SW480 (cell line): ENCODE measurements at regions not wholly inside any gene's neighbourhood (a gene's known extent, or its start where the extent isn't known, plus 50 kb on each side); places are given as distances from the start of the nearest gene placed in this dataset.

Experiments used
- DNase-seq: peaks from one replicate; pipeline ENCODE4 v3.0.0-alpha.2; 2016; ENCODE audit warnings: low spot score

GRCh38 chr2:6290217-6291015 lies 575.3 kb downstream of the CMPK2 start:
- DNase-seq: no peak

- DNase-seq: no peak
Measured at GRCh38 chr2:6294791-6295190, 570.9 kb downstream of the CMPK2 start.

DNA sequence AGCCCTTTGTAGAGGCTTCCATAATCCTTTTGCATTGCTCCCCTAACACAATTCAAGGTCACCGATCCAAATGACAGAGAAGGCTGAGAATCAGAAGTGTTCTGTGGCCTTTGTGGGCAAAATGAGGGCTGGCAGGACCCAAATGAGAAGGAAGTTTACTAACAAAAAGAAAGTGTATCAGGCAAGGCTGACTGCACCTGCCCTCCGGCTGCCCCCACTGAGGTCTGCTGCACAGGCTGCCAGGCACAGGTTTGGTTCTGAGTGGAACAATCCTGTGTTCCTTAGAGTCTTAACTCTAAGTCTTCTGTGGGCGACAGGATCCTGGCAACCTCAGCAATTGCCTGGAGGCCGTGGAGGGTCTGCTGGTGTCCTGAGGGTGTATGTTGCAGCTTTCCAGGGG lies 568.5 kb downstream of the CMPK2 start:
- DNase-seq: no peak

GRCh38 chr2:6301426-6301825 lies 564.3 kb downstream of the CMPK2 start:
- no peak for DNase-seq

- DNase-seq: no peak
Measured at GRCh38 chr2:6308986-6309385, 556.7 kb downstream of the CMPK2 start.

DNA sequence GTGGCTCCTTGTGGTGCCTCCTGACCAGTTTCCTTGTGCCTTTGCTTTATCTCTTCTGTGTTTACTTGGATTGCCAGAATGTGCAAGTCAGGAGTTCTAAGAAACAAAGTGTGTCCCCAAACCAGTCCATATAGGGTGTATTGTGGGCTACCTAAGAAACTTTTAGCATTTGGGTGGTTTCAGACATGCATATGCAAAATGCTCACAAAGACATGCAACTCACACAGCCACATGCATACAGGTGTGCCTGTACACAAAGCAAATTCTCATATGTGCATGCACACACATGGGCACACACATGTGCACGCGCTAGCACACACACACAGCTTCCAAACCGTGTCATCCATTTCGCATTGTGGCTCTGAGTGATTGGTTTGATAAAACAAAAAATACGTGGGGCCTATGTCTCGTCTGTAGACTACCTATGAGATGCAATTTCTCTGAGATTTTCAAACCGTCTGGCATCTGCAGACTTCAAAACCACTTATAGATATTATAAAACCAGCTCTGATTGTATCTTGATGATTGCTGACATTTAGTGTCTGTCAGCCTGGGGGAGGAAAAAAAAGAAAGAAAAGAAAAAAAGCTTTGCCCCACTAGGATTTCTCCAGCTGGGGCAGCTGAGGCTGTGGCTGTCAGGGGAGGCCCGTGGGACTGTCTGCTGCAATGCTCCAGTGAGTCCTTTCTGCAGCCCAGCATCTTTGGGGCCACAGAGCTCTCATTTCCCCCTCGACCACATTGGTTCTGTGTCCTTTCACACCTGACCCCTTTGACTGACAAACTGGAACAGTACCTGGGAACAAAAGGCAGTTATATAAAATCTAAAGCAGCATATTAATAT lies 556.1 kb downstream of the CMPK2 start:
- DNase-seq: no peak

DNA sequence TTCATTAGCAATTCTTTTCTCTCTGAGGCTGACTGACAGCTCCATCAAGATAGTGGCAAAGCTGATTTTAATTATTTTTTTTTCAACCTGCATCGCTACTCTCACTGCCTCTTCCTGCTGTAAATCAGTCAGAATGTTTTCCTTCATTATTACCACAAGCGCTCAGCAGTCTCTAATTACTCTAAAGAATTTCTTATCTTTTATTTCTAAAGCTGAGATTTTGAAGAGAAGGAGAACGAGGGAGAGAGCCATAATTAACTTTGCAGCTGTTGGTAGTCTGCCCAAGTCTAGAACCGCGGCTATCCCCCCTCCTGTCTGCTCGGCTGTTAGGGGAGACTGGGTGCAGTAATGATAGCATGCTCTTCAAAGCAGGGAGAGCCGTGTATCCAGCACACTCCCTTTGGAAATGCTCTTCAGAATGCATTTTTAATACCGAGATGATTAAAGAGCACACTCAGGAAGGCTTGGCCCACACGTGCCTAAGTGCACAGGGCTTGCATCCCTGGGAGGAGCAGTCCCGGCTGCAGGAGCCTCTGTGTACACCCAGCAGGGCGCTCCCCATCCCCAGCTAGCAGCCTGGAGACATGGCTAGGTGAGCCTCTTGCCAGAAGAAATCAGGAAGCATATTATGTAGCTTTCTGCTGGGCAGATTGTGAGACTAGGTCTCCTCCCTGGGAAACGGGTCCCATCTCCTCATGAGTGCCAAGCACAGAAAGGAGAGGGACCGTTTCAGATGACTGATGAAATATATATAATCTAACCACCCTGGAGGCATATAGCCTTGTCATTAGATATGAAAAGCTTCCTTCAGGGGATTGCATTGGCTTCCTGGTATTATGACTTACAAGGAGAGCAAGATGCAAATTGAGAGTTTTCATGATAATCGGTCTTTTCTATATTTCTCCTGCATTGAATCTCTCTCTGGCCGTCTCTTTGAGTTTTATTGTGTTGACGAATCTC lies 555.2 kb downstream of the CMPK2 start:
- DNase-seq: no peak

DNA sequence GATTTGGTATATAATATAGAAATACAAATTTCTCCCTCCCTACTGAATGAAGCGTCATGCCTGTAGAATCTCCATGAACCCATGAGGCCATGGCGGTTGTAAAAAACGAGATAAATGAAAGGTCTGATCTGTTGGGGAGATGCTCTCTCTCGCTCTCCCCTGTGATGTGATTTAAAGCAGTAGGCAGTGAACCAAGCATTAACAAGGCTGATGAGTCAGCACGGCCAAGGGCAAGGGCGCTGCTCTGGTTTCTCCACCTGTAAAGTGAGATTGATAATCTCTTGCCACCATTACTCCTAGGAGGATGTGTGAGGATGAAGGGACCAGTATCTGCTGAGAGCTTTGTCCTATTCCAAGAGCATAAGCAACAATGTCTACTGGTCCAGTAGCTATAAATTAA lies 553.3 kb downstream of the CMPK2 start:
- DNase-seq: no peak

DNA sequence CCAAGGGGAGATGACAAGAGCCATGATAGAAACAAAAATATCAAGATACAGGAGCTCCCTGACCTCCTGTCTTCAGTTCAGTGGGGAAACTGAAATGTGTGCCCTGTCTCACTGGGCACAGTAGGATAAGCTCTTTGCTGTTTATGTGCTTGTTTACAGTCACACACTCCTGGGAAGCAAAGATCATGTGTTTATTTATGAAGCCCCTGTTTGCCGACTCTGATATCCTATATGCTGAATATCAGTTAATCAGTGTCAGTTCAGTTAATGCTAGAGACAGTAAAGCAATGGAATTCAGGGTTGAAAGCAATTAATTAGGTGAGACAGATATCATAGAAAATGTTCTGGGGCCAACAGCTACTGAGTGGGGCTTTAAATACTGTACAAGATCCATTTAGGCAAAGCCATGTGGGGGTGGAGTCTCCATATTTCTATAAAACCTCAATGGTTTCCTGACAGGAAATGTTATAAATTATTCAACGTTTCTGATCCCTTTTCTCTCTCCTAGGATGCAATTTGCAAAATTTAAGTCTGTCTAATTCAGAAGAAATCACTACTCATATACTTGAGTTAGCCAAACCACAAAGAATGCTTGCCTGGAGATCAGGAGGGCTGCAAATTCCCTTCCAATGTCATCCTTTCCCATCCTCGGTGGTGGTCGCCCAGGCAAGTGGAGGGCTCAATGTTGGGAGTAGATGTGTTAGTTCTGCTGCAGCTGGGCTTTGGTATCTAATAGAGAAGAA lies 551.3 kb downstream of the CMPK2 start:
- no peak for DNase-seq

GRCh38 chr2:6325616-6326015 lies 540.1 kb downstream of the CMPK2 start:
- no peak for DNase-seq

DNA sequence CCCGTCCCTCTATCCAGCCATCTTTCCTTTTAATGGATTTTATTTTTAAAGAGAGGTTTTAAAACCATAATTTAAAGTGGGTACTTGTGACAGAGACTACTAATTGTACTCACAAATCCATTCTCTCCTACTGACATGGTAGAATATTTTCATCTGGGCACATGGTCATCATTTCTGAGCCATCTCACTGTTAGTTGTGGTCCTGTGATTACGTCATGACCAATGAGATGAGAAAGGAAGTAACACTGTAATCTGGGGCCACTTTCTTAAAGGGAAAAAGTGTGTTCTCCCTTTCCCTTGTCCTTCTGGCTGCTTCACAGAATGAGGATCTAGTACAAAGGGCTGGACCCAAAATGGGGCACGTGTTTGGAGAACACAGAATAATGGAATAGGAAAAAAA lies 538.7 kb downstream of the CMPK2 start:
- DNase-seq: no peak

GRCh38 chr2:6336752-6337471 lies 528.8 kb downstream of the CMPK2 start:
- no peak for DNase-seq

DNA sequence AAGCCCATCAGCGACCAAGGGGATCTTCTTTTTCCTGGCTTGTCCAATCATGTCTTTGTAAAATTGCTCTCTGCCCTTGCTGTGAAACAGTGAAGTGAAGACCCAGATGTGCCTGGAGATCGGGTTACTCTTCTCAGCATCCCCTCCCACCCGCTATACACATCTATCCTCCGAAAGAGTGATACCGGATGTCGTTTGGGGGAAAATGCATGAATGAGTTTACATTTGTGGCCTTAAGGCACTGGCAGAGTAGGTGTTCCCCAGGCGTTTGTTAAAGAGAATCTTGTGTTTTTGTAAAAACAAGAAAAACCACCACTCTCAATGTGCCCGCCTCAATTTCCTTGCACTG lies 528.3 kb downstream of the CMPK2 start:
- DNase-seq: no peak

- DNase-seq: no peak
Measured at GRCh38 chr2:6341588-6342129, 524.0 kb downstream of the CMPK2 start.

- no peak for DNase-seq
Measured at GRCh38 chr2:6342273-6342920, 523.3 kb downstream of the CMPK2 start.

- DNase-seq: no peak
Measured at GRCh38 chr2:6343076-6343475, 522.6 kb downstream of the CMPK2 start.

DNA sequence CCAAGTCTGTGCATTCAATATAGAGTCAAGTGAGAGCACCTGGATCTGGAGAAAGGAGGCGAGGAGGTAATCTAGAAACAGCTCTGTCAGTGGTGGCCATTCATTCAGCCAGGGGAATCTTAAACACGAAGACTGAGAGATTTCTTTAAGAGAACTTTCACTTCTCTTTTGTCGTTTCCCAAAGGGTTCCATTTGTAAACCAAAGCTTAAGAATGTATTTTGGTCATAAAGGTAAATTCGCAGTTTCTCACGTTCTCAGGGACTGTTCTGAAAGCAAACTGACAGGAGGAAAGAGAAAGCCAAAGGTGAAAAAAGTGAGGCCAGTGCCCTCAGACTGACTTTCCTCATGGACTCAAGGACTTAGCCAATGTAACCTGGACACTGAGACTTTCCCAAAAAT lies 513.5 kb downstream of the CMPK2 start:
- no peak for DNase-seq

DNA sequence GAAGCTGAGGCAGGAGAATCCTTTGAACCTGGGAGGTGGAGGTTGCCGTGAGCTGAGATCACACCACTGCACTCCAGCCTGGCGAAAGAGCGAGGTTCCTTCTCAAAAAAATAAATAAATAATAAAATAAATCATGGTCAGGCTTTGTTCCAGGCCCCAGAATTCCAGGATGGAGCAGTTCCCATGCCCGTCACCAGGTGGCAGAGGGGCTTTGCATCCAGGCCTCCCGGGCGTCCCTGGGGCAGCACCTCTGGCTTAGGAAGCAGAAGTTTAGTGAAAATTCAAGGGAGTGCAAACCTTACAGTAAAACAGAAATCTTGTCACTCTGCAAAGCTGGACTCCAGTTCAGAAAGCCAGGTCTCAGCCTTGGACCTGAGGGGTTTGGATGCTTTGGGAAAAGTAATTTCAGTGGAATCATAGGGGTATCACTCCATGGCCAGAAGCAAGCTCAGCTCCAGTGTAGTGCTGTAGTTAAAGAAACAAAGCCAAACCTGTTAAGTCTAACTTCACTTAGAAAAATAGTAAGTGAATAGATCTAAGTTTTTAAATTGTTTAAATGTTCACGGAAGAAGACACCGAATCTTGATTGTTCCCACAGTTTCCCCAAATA lies 512.7 kb downstream of the CMPK2 start:
- peak; percentile 49 for DNase-seq

- no peak for DNase-seq
Measured at GRCh38 chr2:6353669-6354068, 512.0 kb downstream of the CMPK2 start.

GRCh38 chr2:6354546-6354945 lies 511.2 kb downstream of the CMPK2 start:
- no peak for DNase-seq
